VCaP (cell line): ENCODE measurements at regions not wholly inside any gene's neighbourhood (a gene's known extent, or its start where the extent isn't known, plus 50 kb on each side); places are given as distances from the start of the nearest gene placed in this dataset.

Source experiments
- H3K27ac ChIP-seq: fragments of 450-650 bp; 2 replicates; pipeline ENCODE4 v1.5.1; 2017
- TF ChIP-seq, protein P1 (sequence below): fragments of 450-650 bp; conservative IDR thresholded peaks from 2 replicates; pipeline ENCODE4 v1.5.1; 2017; ENCODE audit warnings: mild to moderate bottlenecking, moderate library complexity

GRCh38 chr10:78537018-78537417 lies 503.4 kb downstream of the RPS24 start:
- TF ChIP-seq, protein P1, sequence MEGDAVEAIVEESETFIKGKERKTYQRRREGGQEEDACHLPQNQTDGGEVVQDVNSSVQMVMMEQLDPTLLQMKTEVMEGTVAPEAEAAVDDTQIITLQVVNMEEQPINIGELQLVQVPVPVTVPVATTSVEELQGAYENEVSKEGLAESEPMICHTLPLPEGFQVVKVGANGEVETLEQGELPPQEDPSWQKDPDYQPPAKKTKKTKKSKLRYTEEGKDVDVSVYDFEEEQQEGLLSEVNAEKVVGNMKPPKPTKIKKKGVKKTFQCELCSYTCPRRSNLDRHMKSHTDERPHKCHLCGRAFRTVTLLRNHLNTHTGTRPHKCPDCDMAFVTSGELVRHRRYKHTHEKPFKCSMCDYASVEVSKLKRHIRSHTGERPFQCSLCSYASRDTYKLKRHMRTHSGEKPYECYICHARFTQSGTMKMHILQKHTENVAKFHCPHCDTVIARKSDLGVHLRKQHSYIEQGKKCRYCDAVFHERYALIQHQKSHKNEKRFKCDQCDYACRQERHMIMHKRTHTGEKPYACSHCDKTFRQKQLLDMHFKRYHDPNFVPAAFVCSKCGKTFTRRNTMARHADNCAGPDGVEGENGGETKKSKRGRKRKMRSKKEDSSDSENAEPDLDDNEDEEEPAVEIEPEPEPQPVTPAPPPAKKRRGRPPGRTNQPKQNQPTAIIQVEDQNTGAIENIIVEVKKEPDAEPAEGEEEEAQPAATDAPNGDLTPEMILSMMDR: no peak
- H3K27ac ChIP-seq: no peak overlapping the region

GRCh38 chr10:78539247-78539766 lies 505.6 kb downstream of the RPS24 start:
- TF ChIP-seq, protein P1: no peak
- H3K27ac ChIP-seq: no peak overlapping the region

DNA sequence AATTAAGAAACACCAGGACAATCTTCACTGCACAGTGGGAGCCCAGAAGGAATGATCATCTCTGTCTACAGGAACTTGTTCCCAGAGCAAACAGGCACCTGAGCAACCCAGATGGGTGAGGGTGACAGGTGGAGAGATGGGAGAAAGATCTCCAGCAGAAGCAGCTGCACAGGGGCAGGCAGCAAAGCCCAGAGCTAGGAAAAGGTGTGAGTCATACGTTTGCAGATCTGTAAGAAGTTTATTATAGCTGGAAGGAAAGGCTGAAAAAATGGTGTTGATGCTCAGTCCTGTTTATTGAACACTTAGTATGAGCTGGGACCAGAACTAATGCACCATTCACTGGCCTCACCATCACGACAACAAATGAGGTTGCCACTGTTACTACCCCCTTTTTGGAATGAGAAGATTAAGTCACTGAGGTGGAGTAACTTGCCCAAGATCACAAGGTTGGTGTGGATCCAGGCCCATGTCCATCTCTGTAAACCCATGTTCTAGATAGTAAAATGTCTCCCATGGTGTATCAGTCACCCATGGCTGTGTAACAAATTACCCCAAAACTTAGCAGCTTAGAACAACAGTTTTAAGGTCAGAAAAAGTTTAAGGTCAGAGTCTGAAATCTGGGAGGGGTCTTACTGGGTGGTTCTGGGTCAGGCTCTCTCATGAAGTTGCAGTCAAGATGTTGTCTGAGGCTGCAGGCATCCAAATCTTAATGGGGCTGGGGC lies 506.9 kb downstream of the RPS24 start:
- TF ChIP-seq, protein P1: no peak
- H3K27ac ChIP-seq: peak overlapping the region; percentile 73; the same call in 1 of the 2 replicates

DNA sequence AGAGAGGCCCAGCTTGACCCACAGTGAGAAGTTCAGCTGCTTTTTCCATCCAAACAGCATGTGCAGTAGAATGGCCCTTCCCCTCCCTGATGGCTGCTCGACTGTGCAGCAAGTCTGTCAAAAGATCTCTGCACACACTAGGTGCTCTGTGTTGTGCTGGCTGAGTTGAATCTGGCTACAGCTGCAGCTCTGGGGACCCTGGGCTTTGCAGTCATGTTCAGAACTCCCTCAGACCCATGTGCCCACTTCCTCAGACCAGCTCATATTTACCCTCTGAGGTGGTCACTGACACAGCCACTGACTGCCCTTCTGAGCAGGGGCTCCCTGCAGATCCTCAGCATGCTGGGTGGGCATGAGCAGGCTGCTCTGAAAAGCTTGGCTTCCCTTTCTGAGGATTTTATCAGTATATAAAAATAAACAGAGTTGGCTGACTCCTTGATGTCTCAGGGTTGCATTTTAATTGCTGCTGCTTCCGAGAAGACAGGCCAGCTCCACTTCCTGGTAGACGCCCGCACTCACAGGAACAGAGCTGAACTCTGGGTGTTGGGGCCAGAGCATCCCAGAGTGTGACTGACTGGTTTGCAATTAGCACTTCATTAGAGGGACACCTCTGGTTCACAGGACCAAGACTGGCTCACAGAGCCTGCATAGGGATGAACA lies 507.9 kb downstream of the RPS24 start:
- H3K27ac ChIP-seq: peak overlapping the region; percentile 73

GRCh38 chr10:78542141-78542489 lies 508.5 kb downstream of the RPS24 start:
- TF ChIP-seq, protein P1: no peak
- peak overlapping the region; percentile 73 for H3K27ac ChIP-seq

More for the DNA sequence above, 507.9 kb downstream of the RPS24 start:
- TF ChIP-seq, protein P1: no peak

GRCh38 chr10:78542521-78542920 lies 508.9 kb downstream of the RPS24 start:
- TF ChIP-seq, protein P1: no peak
- H3K27ac ChIP-seq: peak overlapping the region; percentile 73; the same call in 1 of the 2 replicates

- TF ChIP-seq, protein P1: no peak
- H3K27ac ChIP-seq: no peak overlapping the region; the same call in 1 of the 2 replicates
Observed at GRCh38 chr10:78543031-78543748, 509.5 kb downstream of the RPS24 start.
